GM19239 (cell line): ENCODE measurements at regions not wholly inside any gene's neighbourhood (a gene's known extent, or its start where the extent isn't known, plus 50 kb on each side); places are given as distances from the start of the nearest gene placed in this dataset.
"Not testable (repeated sequence)": the region's sequence is repeated elsewhere in the genome, so short reads cannot be mapped to it uniquely, and the experiment has no call there.

Experiments
- DNase-seq: peaks from one replicate; pipeline ENCODE4 v3.0.0; 2011; ENCODE audit warnings: low spot score; ENCODE audit not compliant: insufficient read length
- FAIRE-seq: peaks from 2 replicates; lab custom pipeline; 2011; peaks lifted over from hg19 to GRCh38; lab: Jason Lieb, UNC

GRCh38 chr3:4138786-4139431 is 164.3 kb upstream of the SETMAR start:
- DNase-seq: no peak
- no peak for FAIRE-seq

GRCh38 chr3:4139462-4140140 is 163.6 kb upstream of the SETMAR start:
- FAIRE-seq (no peak), DNase-seq (no peak)

GRCh38 chr3:4140921-4141320 is 162.2 kb upstream of the SETMAR start:
- FAIRE-seq (no peak), DNase-seq (no peak)

- FAIRE-seq: no peak
- DNase-seq: no peak
Measured at GRCh38 chr3:4147556-4148118, 155.5 kb upstream of the SETMAR start.

GRCh38 chr3:4149296-4149695 is 153.9 kb upstream of the SETMAR start:
- FAIRE-seq: no peak
- DNase-seq: no peak

GRCh38 chr3:4150816-4151215 is 152.4 kb upstream of the SETMAR start:
- FAIRE-seq (no peak), DNase-seq (no peak)

DNA sequence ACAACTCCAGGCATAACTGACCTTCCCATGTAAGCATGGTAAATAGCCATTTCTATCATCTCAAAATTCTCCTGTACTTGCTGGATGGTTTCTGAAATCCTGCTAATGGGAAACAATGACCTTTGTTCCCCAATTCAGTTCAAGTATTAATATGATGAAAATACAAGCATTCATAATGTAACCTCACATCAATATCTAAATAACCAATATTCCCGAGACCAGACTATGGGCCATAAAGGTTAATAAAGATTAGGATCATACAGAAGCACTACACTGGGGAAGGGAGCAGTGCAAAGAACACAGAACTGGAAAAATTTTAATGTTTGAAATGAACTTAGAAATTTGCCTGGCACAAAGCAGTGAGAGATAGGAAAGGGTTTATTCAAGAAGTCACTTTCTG is 151.3 kb upstream of the SETMAR start:
- DNase-seq (no peak), FAIRE-seq (no peak)

DNA sequence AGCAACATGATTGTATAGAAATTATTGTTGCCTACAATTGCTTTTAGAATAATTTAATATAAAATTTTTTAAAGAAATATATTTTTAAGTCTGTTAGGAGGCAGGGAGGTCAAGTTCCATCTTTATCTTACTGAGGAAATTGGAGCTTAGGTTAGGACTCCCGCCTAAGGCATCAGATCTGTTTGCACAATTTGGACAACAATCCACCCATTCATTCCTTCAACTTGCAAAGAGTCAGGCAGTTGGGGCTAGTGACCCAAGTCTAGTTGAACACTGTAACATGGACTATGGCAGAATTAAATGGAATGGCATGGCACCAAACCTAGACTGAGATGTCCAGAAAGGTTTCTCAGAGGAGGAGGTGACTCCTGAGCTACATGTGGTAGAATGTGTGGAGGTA is 149.4 kb upstream of the SETMAR start:
- DNase-seq (no peak), FAIRE-seq (no peak)

DNA sequence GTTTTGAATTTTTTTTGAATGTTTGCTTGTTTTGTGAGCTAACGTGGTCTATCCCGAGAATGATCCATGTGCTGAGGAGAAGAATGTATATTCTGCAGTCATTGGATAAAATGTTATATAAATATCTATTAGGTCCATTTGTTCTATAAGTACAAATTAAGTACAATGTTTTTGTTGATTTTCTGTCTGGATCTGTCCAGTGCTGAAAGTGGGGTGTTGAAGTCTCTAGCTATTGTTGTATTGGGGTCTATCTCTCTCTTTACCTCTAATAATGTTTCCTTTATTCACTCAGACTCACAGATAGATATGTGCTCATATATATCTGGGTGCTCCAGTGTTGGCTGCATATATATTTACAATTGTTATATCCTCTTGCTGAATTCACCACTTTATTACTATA is 144.8 kb upstream of the SETMAR start:
- DNase-seq: no peak
- no peak for FAIRE-seq

DNA sequence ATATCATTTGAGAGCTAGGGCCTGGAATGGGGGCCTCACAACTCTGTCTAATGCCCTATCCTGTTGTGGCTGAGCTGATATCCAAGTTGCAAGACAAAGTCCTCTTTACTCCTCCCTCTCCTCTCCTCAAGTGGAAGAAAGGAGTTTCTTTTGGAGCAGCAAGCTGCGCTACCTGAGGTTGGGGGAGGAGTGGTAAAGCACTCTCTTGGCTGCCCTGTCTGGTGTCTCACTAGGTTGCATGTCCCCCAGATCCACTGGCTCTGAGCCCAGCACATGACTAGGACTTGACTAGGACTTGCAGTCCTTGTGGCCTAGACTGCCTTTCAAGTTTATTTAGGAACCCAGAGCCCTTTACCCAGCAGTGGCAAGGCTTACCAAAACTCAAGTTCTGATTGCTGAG is 141.1 kb upstream of the SETMAR start:
- no peak for FAIRE-seq

GRCh38 chr3:4163011-4163410 is 140.2 kb upstream of the SETMAR start:
- FAIRE-seq (no peak), DNase-seq (no peak)

More for the DNA sequence above, 141.1 kb upstream of the SETMAR start:
- no peak for DNase-seq

DNA sequence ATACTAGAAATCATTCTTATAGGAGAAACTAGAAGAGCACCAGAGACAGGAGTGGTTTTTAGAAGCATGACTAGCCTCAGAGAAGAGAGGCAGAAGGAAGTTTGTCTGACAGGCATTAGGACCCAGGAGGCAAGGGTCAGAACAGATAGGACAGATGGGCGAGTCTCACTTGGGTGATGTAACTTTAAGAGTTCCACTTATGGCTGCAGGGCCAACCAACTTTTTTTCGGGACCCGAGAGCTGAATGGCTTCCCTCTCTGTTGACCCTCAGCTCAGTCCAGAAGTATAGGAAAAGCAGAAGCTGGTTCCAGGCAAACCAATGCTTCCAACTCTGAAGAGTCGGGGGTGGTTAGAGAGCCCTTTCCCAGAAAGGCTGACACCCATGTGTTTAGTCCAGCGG is 136.6 kb upstream of the SETMAR start:
- DNase-seq (no peak), FAIRE-seq (no peak)

DNA sequence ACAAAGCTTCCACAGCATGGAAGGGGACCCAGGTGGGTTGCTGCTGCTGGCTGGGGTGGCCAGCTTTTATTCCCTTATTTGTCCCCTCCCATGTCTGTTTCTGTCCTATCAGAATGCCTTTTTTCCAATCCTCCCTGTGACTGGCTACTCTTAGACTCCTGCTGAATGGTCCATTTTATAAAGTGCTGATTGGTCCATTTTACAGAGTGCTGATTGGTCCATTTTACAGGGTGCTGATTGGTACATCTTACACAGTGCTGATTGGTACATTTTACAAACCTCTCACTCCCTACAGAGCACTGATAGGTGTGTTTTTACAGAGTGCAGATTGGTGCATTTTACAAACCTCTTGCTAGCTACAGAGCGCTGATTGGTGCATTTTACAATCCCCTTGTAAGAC is 135.9 kb upstream of the SETMAR start:
- not testable (repeated sequence) for FAIRE-seq, DNase-seq

GRCh38 chr3:4174791-4175190 is 128.4 kb upstream of the SETMAR start:
- no peak for DNase-seq
- FAIRE-seq: no peak

- FAIRE-seq (no peak), DNase-seq (no peak)
Measured at GRCh38 chr3:4191971-4192370, 111.2 kb upstream of the SETMAR start.

DNA sequence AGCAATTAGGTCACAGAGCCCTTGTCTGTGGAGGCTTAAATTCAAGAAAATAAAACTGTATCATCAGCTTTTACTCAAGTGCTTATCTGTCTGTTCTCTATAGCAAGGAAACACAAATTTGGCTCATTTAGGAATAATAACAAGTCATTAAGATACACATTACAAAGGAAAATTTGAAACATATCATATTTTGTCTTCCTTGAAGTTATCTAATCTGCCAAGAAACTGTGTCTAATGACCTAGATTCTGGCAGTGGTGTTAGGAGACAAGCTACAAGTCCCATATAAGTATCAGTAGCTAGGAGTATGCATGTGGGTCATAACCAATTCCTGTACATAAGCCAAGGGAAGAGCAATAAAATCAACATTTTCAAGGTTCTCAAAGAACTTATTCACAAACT is 108.2 kb upstream of the SETMAR start:
- DNase-seq: no peak
- FAIRE-seq: no peak

DNA sequence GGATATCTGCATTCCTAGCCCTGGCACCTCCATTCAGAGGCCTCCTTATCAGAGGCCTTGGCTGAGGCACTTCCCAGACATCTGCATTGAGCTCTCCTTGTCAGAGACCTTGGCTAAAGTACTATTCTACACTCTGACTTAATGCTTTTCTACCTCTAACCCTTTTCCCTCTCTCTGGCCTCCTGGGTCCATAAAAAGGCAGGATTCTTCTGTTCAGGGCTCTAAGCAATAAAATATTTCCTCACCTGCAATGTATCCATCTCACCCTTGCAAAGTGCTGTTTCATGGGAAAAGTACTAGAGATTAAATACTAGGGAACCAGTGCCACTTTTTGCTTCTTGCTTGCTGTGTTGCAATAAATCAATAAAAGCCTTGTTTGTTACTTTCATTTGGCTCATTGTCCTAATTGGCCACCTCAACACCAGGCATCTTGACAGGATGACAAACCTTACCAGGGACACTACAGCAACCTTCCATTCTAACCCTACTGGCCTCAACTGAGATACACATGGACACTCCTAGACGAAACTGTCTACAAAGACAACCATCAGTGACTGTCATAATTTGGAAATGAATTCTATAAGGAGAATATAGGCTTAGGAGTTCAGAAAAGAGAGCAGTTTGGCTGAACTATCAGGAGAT is 106.5 kb upstream of the SETMAR start:
- DNase-seq (no peak), FAIRE-seq (no peak)

DNA sequence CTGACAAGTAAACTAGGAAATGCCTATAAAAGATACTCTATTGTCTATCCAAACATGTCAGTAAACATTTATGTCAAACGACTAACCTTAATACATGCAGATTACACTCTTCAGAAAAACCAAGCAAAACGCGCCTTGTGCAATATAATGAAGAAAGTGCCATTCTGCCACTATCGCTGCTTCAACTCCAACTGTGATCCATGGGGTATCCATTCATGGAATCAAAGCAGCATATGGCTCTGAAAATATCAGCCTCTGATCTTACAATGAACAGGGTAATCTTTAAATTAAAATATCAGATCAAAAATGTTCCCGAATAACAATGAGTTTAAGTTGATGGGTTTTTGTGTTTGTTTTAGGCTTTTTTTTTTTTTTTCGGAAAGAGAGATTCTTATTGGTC is 105.5 kb upstream of the SETMAR start:
- no peak for FAIRE-seq
- no peak for DNase-seq

DNA sequence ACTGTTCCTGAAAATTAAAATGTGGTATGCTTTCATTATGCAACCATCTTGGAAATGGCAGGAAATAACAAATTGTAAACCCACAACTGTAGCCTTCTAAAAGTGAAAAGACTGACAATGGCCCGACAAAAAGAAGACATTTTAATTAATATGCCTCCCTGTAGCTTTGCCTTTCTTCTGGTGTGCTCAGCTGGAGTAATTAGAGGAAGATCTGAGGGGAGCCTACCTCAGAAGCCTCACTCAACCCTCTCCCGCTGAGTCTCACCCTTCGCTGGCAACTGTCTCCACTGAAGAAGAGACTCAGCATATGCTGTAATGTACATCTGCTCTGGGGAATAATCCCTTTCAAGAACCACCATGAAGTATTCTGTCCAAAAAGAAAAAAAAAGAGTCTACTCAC is 104.7 kb upstream of the SETMAR start:
- no peak for FAIRE-seq
- no peak for DNase-seq

DNA sequence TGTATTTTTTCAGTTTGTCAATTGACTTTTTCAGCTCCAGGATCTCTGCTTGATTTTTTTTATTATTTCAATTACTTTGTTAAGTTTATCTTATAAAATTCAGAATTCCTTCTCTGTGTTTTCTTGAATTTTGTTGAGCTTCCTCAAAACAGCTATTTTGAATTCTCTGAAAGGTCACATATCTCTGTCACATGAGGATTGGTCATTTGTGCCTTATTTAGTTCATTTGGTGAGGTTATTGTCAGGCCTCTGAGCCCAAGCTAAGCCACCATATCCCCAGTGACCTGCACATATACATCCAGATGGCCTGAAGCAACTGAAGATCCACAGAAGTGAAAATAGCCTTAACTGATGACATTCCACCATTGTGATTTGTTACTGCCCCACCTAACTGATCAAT is 98.4 kb upstream of the SETMAR start:
- not testable (repeated sequence) for FAIRE-seq, DNase-seq

GRCh38 chr3:4207672-4208071 is 95.5 kb upstream of the SETMAR start:
- FAIRE-seq: no peak
- DNase-seq: no peak
